GM12874 (cell line): ENCODE measurements at regions not wholly inside any gene's neighbourhood (a gene's known extent, or its start where the extent isn't known, plus 50 kb on each side); places are given as distances from the start of the nearest gene placed in this dataset.

Experiments used
- CTCF ChIP-seq: IDR thresholded peaks from 2 replicates; pipeline ENCODE4 v1.5.1; 2011; ENCODE audit warnings: low read depth, mild to moderate bottlenecking, control low read depth, low read length, moderate library complexity; ENCODE audit not compliant: insufficient read depth

DNA sequence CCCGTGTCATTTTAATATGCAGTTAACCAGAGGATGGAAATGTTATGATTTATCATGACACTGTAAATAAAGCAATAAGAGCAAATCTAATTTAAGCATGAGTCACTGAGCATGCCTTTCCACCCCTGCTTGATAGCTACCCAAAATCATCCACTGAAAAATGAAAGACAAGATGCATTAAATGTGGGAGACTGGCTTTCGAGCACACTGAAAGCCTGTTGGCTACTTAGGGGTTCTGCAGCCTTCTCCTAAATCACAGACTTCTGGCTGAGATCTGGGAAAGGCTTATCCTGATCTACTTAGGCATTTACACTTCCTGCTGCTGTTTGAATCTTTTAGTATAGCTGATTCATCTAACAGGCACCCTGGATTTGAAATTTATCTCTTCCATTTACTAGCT lies 778.3 kb upstream of the CDH7 start:
- TF ChIP-seq CTCF = no peak

DNA sequence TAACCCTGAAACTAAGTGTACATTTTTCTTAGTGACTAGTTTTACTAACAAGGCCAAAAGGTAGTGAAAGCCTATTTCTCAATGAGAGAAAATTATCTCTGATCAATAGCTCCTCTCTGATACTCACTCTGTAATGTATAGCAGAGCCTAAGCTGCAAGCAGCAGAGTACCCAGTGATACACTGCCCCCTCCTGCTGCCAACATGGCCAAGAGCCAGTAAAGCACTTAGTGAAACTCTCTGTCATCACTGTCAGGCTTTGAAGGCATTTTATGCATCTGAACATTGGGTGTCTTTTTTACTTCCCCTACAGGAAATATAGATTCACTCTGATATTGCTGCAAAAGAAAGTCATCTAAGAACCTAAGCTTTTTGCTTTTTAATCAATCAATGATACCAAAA lies 784.1 kb upstream of the CDH7 start:
- no peak for TF ChIP-seq CTCF

- no peak for TF ChIP-seq CTCF
These were observed 794.3 kb upstream of the CDH7 start for GRCh38 chr18:64956465-64956864.

GRCh38 chr18:64949885-64950284 lies 800.9 kb upstream of the CDH7 start:
- TF ChIP-seq CTCF = no peak

DNA sequence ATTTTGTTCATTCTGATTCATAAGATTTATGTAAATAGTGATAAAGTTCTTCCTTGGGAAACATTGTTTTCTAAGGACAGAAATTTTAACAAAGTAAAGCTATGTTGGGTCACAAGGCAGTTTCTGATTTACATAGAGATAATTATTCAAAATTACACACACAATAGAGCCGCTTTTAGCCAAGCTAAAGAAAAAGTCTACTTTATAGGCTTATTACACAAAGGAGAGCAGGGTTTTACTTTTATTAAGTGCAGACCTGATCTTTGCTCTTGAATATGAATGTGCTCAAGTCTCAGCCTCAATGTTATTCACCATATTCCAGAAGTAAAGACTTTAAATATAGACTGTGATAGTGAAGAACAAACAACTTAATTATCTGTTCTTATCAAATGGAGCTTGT lies 787.8 kb upstream of the LINC00305 start:
- TF ChIP-seq CTCF = no peak

DNA sequence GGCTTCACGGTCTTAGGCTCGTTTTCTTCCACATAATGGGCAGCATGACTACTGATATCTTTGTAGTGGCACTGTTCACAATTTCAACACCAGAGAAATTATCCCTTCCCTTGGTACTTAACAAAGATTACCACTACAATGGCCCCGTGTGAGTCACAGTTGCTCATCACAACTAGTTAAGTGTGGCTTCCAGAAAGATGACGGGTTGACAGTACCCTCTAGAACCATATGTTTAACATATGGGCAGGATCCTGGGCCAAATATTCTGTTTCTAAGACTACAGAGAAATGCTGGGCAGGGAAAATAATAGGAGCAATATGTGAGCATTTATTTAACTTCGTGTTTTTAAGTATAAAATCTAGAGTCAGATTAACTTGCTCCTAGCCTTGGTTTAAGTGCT lies 780.1 kb upstream of the LINC00305 start:
- TF ChIP-seq CTCF = no peak

DNA sequence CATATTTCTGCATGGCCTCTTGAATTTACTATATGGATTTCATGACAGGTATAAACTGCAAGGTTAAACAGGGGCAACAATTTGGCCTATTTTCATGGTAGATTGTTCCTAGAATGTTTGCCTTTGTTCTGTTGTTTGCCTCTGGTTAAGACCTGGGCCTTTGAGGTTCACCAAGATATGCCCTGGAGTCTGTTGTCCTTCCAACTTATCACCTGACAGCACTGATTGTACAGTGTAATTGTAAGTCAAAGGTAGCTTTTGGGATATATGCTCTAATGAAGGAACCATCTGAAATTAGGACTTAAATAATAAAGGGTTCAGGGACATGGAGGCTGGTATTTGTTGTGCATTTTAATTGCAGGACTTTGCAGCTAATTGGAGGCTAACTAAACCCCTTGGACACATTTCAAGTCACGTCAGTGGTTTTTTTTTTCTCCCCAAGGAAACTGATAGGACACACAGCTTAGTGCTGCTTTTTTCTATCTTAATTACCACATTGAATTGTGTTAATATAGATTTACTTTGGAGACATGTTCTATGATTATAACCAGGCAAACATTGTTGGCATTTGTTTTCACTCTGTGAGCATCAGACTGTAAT lies 771.2 kb upstream of the LINC00305 start:
- TF ChIP-seq CTCF = no peak
